SK-N-SH treated with all-trans-retinoic acid at 6 μM for 48 hours (cell line): ENCODE measurements at regions not wholly inside any gene's neighbourhood (a gene's known extent, or its start where the extent isn't known, plus 50 kb on each side); places are given as distances from the start of the nearest gene placed in this dataset.

ENCODE experiments used
- ATAC-seq: fragments of 200-7000 bp; cut with Tn5 transposase; 3 replicates; pipeline ENCODE4 v1.9.1; 2020; ENCODE audit warnings: mild to moderate bottlenecking, moderate library complexity
- ARNTL ChIP-seq: fragments of 450-650 bp; formaldehyde crosslinking; IDR thresholded peaks from 2 replicates; pipeline ENCODE4 v1.5.0; 2020; ENCODE audit warnings: low read depth, mild to moderate bottlenecking, moderate library complexity, borderline replicate concordance
- BACH2 ChIP-seq: fragments of 250-450 bp; sonication (Bioruptor Pico); IDR thresholded peaks from 2 replicates; pipeline ENCODE4 v1.9.0; 2021; ENCODE audit warnings: mild to moderate bottlenecking, borderline replicate concordance
- CSDC2 ChIP-seq: fragments of 250-450 bp; sonication (Bioruptor Pico); IDR thresholded peaks from 2 replicates; pipeline ENCODE4 v1.5.0; 2020; ENCODE audit warnings: mild to moderate bottlenecking, moderate library complexity
- ESRRG ChIP-seq: fragments of 250-450 bp; sonication (Bioruptor Pico); IDR thresholded peaks from 2 replicates; pipeline ENCODE4 v1.6.1; 2021; ENCODE audit warnings: mild to moderate bottlenecking
- GLIS3 ChIP-seq: fragments of 250-450 bp; sonication (Bioruptor Pico); IDR thresholded peaks from 2 replicates; pipeline ENCODE4 v1.5.0; 2020; ENCODE audit warnings: mild to moderate bottlenecking, moderate library complexity
- OSR1 ChIP-seq: fragments of 250-450 bp; sonication (Bioruptor Pico); IDR thresholded peaks from 2 replicates; pipeline ENCODE4 v1.8.0; 2022; ENCODE audit warnings: moderate library complexity, mild to moderate bottlenecking, inconsistent platforms
- PPARA ChIP-seq: fragments of 250-450 bp; sonication (Bioruptor Pico); IDR thresholded peaks from 2 replicates; pipeline ENCODE4 v1.5.0; 2020; ENCODE audit warnings: mild to moderate bottlenecking, borderline replicate concordance
- RARB ChIP-seq: fragments of 250-450 bp; sonication (Bioruptor Pico); IDR thresholded peaks from 2 replicates; pipeline ENCODE4 v1.8.0; 2021; ENCODE audit warnings: mild to moderate bottlenecking, moderate library complexity
- SNAI2 ChIP-seq: fragments of 250-450 bp; sonication (Bioruptor Pico); IDR thresholded peaks from 2 replicates; pipeline ENCODE4 v1.5.0; 2020; ENCODE audit warnings: mild to moderate bottlenecking, moderate library complexity
- TCF4 ChIP-seq: fragments of 250-450 bp; sonication (Bioruptor Pico); IDR thresholded peaks from 2 replicates; pipeline ENCODE4 v1.8.0; 2021; ENCODE audit warnings: mild to moderate bottlenecking, moderate library complexity, borderline replicate concordance
- TOX ChIP-seq: fragments of 250-450 bp; sonication (Bioruptor Pico); IDR thresholded peaks from 2 replicates; pipeline ENCODE4 v1.8.0; 2021; ENCODE audit warnings: mild to moderate bottlenecking, moderate library complexity, borderline replicate concordance
- ZC3H10 ChIP-seq: fragments of 250-450 bp; sonication (Bioruptor Pico); IDR thresholded peaks from 2 replicates; pipeline ENCODE4 v1.5.1; 2021; ENCODE audit warnings: mild to moderate bottlenecking, moderate library complexity
- ZFP3 ChIP-seq: fragments of 250-450 bp; sonication (Bioruptor Pico); IDR thresholded peaks from 2 replicates; pipeline ENCODE4 v1.5.0; 2020; ENCODE audit warnings: mild to moderate bottlenecking, moderate library complexity
- ZFP30 ChIP-seq: fragments of 450-650 bp; formaldehyde crosslinking; IDR thresholded peaks from 2 replicates; pipeline ENCODE4 v1.5.0; 2022; ENCODE audit warnings: mild to moderate bottlenecking, moderate library complexity
- ZNF565 ChIP-seq: fragments of 450-650 bp; formaldehyde crosslinking; conservative IDR thresholded peaks from 2 replicates; pipeline ENCODE4 v1.5.0; 2020; ENCODE audit warnings: low read depth, mild to moderate bottlenecking, moderate library complexity
- ZNF70 ChIP-seq: fragments of 450-650 bp; formaldehyde crosslinking; IDR thresholded peaks from 2 replicates; pipeline ENCODE4 v1.5.0; 2020; ENCODE audit warnings: mild to moderate bottlenecking, moderate library complexity
- ZNF8 ChIP-seq: fragments of 450-650 bp; formaldehyde crosslinking; IDR thresholded peaks from 2 replicates; pipeline ENCODE4 v1.5.0; 2020; ENCODE audit warnings: mild to moderate bottlenecking, moderate library complexity
- TF ChIP-seq, protein P1 (sequence below): fragments of 250-450 bp; sonication (Bioruptor Pico); IDR thresholded peaks from 2 replicates; pipeline ENCODE4 v1.8.0; 2021; ENCODE audit warnings: low read depth, mild to moderate bottlenecking, moderate library complexity, borderline replicate concordance
- TF ChIP-seq, protein P2 (sequence below): fragments of 250-450 bp; sonication (Bioruptor Pico); IDR thresholded peaks from 2 replicates; pipeline ENCODE4 v1.8.0; 2020; ENCODE audit warnings: mild to moderate bottlenecking, moderate library complexity, borderline replicate concordance
- TF ChIP-seq, protein P3 (sequence below): fragments of 250-450 bp; sonication (Bioruptor Pico); IDR thresholded peaks from 2 replicates; pipeline ENCODE4 v1.5.1; 2021; ENCODE audit warnings: mild to moderate bottlenecking, moderate library complexity
- TF ChIP-seq, protein P4 (sequence below): fragments of 250-450 bp; sonication (Bioruptor Pico); IDR thresholded peaks from 2 replicates; pipeline ENCODE4 v1.5.1; 2020; ENCODE audit warnings: low read depth, mild to moderate bottlenecking, moderate library complexity
- TF ChIP-seq, protein P5 (sequence below): fragments of 250-450 bp; sonication (Bioruptor Pico); IDR thresholded peaks from 2 replicates; pipeline ENCODE4 v1.5.0; 2020; ENCODE audit warnings: mild to moderate bottlenecking, moderate library complexity

DNA sequence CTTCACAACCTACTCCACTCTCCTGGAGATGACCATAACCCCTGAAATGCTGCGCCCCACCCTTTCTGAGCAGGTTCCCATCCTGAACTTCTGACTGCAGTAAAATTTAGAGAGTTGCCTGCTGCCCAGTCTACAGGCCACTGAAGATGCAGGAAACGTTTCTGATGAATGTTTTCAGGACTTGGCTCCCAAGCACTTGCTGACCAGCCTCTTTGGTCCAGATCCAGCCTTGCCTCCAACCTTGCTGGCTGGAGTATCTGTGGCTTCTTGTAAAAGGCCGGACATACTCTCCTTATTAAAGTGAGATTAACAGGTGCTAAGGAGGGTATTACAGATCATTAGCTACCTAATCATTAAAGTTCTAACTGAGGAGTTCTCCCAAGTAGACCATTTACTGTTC is 70.3 kb upstream of the STXBP6 start:
- ATAC-seq: no peak

DNA sequence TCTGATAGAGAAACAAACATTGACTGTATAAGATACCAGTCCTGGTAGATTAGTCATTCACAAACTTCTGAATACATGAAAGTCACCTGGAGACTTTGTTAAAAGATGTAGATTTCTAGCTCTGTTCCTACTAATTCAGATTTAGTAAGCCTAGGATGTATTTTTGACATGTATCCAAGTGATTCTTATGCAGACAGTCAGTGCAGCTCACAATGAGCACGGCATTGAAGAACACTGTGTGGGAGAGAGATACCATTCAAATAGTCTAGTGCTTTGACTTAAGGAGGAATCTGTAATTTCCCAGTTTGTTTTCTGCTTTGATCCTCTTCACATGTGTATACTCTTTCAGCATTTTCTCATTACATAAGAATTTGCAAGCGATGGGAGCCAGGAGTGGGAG is 68.7 kb upstream of the STXBP6 start:
- no peak for TF ChIP-seq BACH2 (CRISPR knock-in tag)
- TF ChIP-seq, protein P1, sequence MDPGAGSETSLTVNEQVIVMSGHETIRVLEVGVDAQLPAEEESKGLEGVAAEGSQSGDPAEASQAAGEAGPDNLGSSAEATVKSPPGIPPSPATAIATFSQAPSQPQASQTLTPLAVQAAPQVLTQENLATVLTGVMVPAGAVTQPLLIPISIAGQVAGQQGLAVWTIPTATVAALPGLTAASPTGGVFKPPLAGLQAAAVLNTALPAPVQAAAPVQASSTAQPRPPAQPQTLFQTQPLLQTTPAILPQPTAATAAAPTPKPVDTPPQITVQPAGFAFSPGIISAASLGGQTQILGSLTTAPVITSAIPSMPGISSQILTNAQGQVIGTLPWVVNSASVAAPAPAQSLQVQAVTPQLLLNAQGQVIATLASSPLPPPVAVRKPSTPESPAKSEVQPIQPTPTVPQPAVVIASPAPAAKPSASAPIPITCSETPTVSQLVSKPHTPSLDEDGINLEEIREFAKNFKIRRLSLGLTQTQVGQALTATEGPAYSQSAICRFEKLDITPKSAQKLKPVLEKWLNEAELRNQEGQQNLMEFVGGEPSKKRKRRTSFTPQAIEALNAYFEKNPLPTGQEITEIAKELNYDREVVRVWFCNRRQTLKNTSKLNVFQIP (CRISPR knock-in tag): no peak
- no peak for TF ChIP-seq GLIS3 (CRISPR knock-in tag)
- TF ChIP-seq ZFP30 (CRISPR knock-in tag): no peak
- TF ChIP-seq ZNF565: no peak
- no peak for TF ChIP-seq ZNF70 (CRISPR knock-in tag)
- no peak for TF ChIP-seq TCF4 (CRISPR knock-in tag)
- no peak for TF ChIP-seq OSR1
- TF ChIP-seq, protein P2, sequence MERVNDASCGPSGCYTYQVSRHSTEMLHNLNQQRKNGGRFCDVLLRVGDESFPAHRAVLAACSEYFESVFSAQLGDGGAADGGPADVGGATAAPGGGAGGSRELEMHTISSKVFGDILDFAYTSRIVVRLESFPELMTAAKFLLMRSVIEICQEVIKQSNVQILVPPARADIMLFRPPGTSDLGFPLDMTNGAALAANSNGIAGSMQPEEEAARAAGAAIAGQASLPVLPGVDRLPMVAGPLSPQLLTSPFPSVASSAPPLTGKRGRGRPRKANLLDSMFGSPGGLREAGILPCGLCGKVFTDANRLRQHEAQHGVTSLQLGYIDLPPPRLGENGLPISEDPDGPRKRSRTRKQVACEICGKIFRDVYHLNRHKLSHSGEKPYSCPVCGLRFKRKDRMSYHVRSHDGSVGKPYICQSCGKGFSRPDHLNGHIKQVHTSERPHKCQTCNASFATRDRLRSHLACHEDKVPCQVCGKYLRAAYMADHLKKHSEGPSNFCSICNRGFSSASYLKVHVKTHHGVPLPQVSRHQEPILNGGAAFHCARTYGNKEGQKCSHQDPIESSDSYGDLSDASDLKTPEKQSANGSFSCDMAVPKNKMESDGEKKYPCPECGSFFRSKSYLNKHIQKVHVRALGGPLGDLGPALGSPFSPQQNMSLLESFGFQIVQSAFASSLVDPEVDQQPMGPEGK (CRISPR knock-in tag): no peak
- TF ChIP-seq CSDC2 (CRISPR knock-in tag): no peak
- no peak for TF ChIP-seq ZNF8 (CRISPR knock-in tag)
- TF ChIP-seq, protein P3, sequence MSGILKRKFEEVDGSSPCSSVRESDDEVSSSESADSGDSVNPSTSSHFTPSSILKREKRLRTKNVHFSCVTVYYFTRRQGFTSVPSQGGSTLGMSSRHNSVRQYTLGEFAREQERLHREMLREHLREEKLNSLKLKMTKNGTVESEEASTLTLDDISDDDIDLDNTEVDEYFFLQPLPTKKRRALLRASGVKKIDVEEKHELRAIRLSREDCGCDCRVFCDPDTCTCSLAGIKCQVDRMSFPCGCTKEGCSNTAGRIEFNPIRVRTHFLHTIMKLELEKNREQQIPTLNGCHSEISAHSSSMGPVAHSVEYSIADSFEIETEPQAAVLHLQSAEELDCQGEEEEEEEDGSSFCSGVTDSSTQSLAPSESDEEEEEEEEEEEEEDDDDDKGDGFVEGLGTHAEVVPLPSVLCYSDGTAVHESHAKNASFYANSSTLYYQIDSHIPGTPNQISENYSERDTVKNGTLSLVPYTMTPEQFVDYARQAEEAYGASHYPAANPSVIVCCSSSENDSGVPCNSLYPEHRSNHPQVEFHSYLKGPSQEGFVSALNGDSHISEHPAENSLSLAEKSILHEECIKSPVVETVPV (CRISPR knock-in tag): no peak
- TF ChIP-seq, protein P4, sequence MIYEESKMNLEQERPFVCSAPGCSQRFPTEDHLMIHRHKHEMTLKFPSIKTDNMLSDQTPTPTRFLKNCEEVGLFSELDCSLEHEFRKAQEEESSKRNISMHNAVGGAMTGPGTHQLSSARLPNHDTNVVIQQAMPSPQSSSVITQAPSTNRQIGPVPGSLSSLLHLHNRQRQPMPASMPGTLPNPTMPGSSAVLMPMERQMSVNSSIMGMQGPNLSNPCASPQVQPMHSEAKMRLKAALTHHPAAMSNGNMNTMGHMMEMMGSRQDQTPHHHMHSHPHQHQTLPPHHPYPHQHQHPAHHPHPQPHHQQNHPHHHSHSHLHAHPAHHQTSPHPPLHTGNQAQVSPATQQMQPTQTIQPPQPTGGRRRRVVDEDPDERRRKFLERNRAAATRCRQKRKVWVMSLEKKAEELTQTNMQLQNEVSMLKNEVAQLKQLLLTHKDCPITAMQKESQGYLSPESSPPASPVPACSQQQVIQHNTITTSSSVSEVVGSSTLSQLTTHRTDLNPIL (CRISPR knock-in tag): no peak
- TF ChIP-seq, protein P5, sequence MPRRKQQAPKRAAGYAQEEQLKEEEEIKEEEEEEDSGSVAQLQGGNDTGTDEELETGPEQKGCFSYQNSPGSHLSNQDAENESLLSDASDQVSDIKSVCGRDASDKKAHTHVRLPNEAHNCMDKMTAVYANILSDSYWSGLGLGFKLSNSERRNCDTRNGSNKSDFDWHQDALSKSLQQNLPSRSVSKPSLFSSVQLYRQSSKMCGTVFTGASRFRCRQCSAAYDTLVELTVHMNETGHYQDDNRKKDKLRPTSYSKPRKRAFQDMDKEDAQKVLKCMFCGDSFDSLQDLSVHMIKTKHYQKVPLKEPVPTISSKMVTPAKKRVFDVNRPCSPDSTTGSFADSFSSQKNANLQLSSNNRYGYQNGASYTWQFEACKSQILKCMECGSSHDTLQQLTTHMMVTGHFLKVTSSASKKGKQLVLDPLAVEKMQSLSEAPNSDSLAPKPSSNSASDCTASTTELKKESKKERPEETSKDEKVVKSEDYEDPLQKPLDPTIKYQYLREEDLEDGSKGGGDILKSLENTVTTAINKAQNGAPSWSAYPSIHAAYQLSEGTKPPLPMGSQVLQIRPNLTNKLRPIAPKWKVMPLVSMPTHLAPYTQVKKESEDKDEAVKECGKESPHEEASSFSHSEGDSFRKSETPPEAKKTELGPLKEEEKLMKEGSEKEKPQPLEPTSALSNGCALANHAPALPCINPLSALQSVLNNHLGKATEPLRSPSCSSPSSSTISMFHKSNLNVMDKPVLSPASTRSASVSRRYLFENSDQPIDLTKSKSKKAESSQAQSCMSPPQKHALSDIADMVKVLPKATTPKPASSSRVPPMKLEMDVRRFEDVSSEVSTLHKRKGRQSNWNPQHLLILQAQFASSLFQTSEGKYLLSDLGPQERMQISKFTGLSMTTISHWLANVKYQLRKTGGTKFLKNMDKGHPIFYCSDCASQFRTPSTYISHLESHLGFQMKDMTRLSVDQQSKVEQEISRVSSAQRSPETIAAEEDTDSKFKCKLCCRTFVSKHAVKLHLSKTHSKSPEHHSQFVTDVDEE (CRISPR knock-in tag): no peak
- no peak for TF ChIP-seq ESRRG
- no peak for TF ChIP-seq RARB (CRISPR knock-in tag)
- no peak for TF ChIP-seq PPARA (CRISPR knock-in tag)
- no peak for TF ChIP-seq ARNTL
- no peak for TF ChIP-seq ZFP3
- TF ChIP-seq TOX (CRISPR knock-in tag): no peak
- no peak for ATAC-seq

More for the DNA sequence above, 70.3 kb upstream of the STXBP6 start:
- TF ChIP-seq OSR1 (no peak), ESRRG (no peak), SNAI2 (CRISPR knock-in tag) (no peak)
- TF ChIP-seq, protein P3 (CRISPR knock-in tag): no peak

DNA sequence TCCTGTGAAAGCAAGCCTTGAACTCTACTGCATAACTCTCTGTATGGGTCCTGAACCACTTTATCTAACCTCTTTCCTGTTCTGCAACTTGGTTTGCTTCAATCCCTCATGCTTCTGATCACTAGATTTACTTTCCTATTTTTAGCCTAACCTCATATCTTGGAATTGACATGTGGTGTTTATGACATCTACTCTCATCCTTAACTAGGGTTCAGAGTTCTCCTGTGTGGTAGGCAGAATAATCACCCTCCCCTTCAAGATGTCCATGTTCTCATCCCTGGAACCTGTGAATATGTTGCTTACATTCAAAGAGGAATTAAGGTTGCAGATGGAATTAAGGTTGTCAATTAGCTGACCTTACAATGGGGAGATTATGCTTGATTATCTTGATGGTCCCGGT is 67.4 kb upstream of the STXBP6 start:
- no peak for ATAC-seq
- TF ChIP-seq ARNTL (no peak), ZNF8 (CRISPR knock-in tag) (no peak), ZFP30 (CRISPR knock-in tag) (no peak), PPARA (CRISPR knock-in tag) (no peak), ZC3H10 (no peak)
- TF ChIP-seq, protein P1 (CRISPR knock-in tag): no peak
- TF ChIP-seq, protein P2 (CRISPR knock-in tag): no peak
- TF ChIP-seq, protein P3 (CRISPR knock-in tag): no peak
